Thyroid gland (tissue), 4 donors: ENCODE measurements at regions not wholly inside any gene's neighbourhood (a gene's known extent, or its start where the extent isn't known, plus 50 kb on each side); places are given as distances from the start of the nearest gene placed in this dataset.

Experiments used
- DNase-seq, 2 donors: peaks; one replicate each; pipeline ENCODE4 v3.0.0-alpha.2; 2019
- H3K27ac ChIP-seq, 3 donors: fragments of 200-600 bp; sonication (generic); 1 replicate in 2 of 3; 2 replicates in 1 of 3; pipeline ENCODE4 v1.5.1; 2016 to 2019; ENCODE audit warnings: mild to moderate bottlenecking in 1 of 3, moderate library complexity in 1 of 3
- H3K27me3 ChIP-seq: fragments of 200-600 bp; sonication (generic); one replicate; pipeline ENCODE4 v1.5.1; 2019
- H3K36me3 ChIP-seq, 2 donors: fragments of 200-600 bp; sonication (generic); one replicate each; pipeline ENCODE4 v1.5.1; 2016 to 2019
- H3K4me1 ChIP-seq, 2 donors: fragments of 200-600 bp; sonication (generic); one replicate each; pipeline ENCODE4 v1.5.1; 2017 to 2019
- H3K4me3 ChIP-seq, 3 donors: fragments of 200-600 bp; sonication (generic); replicated peaks in 1 of 3; 1 replicate in 2 of 3; 2 replicates in 1 of 3; pipeline ENCODE4 v1.5.1; 2016; ENCODE audit warnings: mild to moderate bottlenecking in 1 of 3
- H3K9me3 ChIP-seq: fragments of 200-600 bp; sonication (generic); one replicate; pipeline ENCODE4 v1.5.1; 2017
- CTCF ChIP-seq, 6 experiments: fragments of 200-600 bp in 3 of 6; fragments of 450-650 bp in 3 of 6; sonication (generic) in 3 of 6; IDR thresholded peaks; one replicate each; pipeline ENCODE4 v1.5.1; 2016 to 2019; ENCODE audit warnings: antibody characterized with exemption in 6 of 6, mild to moderate bottlenecking in 2 of 6, inconsistent platforms in 1 of 6, moderate library complexity in 1 of 6
- POLR2A ChIP-seq, 2 donors: fragments of 450-650 bp; IDR thresholded peaks; one replicate each; pipeline ENCODE4 v1.6.1; 2017; ENCODE audit warnings: antibody characterized with exemption in 2 of 2, mild to moderate bottlenecking in 2 of 2, moderate library complexity in 1 of 2
- WGBS, 2 donors: methylation state at CpG; one replicate each; pipeline ENCODE4 v1.1.5; 2017; 5-methylcytosine and 5-hydroxymethylcytosine counted together
- intact Hi-C: fragments of 100-400 bp; cut with DNase I; formaldehyde crosslinking; loops from one replicate; pipeline ENCODE4 v1.15.1; 2023

DNA sequence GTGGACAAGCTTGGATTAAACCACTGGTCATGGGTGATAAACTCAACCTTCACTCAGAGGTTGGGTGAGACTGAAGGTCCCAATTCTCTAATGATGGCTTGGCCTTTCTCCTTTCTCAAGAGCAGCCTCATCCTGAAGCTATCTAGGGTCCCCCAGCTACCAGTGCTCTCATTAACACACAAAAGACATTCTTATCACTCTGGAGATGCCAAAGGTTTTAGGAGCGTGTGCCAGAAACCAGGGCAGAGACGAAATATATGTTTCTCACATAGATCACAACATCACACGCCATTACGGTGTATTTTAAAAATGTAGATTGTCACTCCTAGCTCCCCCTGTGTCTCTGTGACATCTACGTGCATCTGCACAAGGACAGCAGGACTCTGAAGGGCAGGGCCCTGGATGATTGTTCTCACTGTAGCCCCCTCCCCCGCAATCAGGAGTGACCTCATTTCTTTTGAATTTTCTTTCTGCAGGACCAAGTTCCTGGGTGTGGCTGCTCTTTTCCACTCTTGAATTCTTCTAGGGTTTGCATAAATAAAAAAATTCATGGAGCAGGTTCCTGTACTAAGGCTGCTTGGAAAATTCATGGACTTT, 311.3 kb downstream of the GADD45G start:
- DNase-seq: peak in 1 of 2 donors; percentile 16
- Histone ChIP-seq H3K36me3 (no peaks in the 10 kb centered on the region), H3K27ac (no peak overlapping the region), H3K27me3 (peaks cover 1% of the 10 kb centered on the region), H3K4me1 (peaks cover 11% of the 10 kb centered on the region in 2 donors), H3K4me3 (no peak overlapping the region), H3K9me3 (no peaks in the 10 kb centered on the region)
- 92 to 95% methylated on average over 6 of the region's 6 CpGs for WGBS, 2 donors
- intact Hi-C loops: no loop called here
- TF ChIP-seq POLR2A (IDR thresholded peaks at IDR 0.05): no peak
- TF ChIP-seq CTCF (IDR thresholded peaks at IDR 0.05): no peak

- WGBS, 2 donors: 99% methylated on average over 7 to 9 of the region's 9 CpGs
- H3K4me1 ChIP-seq: peaks cover 0 to 6% of the 10 kb centered on the region in 2 donors
- no peak overlapping the region for H3K27ac ChIP-seq
- TF ChIP-seq CTCF (IDR thresholded peaks at IDR 0.05) (no peak), POLR2A (IDR thresholded peaks at IDR 0.05) (no peak)
- no peak for DNase-seq
- H3K36me3 ChIP-seq: no peaks in the 10 kb centered on the region
- H3K27me3 ChIP-seq: peaks cover 5% of the 10 kb centered on the region
- no peak overlapping the region for H3K4me3 ChIP-seq
- intact Hi-C loops: no loop called here
- no peaks in the 10 kb centered on the region for H3K9me3 ChIP-seq
Observed at GRCh38 chr9:89917861-89918260, 313.0 kb downstream of the GADD45G start.

DNA sequence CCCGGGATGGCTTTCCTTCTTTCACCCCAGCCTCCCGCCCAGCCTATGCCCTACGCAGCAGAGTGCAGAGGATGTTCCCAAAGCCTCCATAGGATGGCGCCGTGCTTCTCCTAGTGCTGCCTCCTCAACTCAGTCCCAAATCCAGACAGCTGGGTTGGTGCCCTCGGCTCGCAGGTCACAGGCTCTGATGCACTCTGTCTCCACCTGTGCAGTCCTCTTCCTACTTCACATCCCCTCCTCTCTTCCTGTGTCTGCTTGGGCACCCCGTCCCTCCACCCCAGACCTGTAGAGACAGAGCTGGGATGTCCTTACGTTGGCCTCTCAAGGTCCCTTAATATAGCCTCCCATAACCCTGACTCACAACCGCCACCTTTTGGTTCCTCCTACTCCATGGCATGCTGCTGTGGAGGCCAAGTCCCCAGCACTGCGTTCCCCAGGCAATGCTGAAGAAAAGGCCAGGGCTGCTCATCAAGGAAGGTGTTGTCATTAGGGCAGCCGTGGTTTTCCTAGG, 314.4 kb downstream of the GADD45G start:
- intact Hi-C loops: no loop called here
- H3K36me3 ChIP-seq: no peaks in the 10 kb centered on the region
- H3K9me3 ChIP-seq: no peaks in the 10 kb centered on the region
- peak; percentile 42 to 49 for DNase-seq
- no peak overlapping the region for H3K27ac ChIP-seq
- 44 to 56% methylated on average over 12 of the region's 12 CpGs for WGBS, 2 donors
- peaks cover 5% of the 10 kb centered on the region for H3K27me3 ChIP-seq
- peaks cover 0 to 6% of the 10 kb centered on the region in 2 donors for H3K4me1 ChIP-seq
- TF ChIP-seq CTCF (IDR thresholded peaks at IDR 0.05): peak in 3 of 6 experiments; percentile 32 to 49 (median 39)
- no peak for TF ChIP-seq POLR2A (IDR thresholded peaks at IDR 0.05)
- no peak overlapping the region for H3K4me3 ChIP-seq

- peaks cover 0 to 6% of the 10 kb centered on the region in 2 donors for H3K4me1 ChIP-seq
- WGBS, 2 donors: 92 to 95% methylated on average over 5 of the region's 5 CpGs
- intact Hi-C loops: loop anchor here (5.0 to 10.0 kb wide), 2 partner anchors 175 to 318 kb away; no protein-coding TSS in a partner anchor
- TF ChIP-seq CTCF (IDR thresholded peaks at IDR 0.05): no peak
- TF ChIP-seq POLR2A (IDR thresholded peaks at IDR 0.05): no peak
- DNase-seq: no peak
- H3K9me3 ChIP-seq: no peaks in the 10 kb centered on the region
- H3K27ac ChIP-seq: no peak overlapping the region
- H3K4me3 ChIP-seq: no peak overlapping the region
- peaks cover 5% of the 10 kb centered on the region for H3K27me3 ChIP-seq
- H3K36me3 ChIP-seq: no peaks in the 10 kb centered on the region
Observed at GRCh38 chr9:89920131-89920530, 315.3 kb downstream of the GADD45G start.

GRCh38 chr9:89920951-89921350, 316.1 kb downstream of the GADD45G start:
- peaks cover 5% of the 10 kb centered on the region for H3K27me3 ChIP-seq
- DNase-seq: no peak
- intact Hi-C loops: loop anchor here (5.0 to 10.0 kb wide), 2 partner anchors 174 to 319 kb away; no protein-coding TSS in a partner anchor
- H3K4me1 ChIP-seq: peaks cover 0 to 6% of the 10 kb centered on the region in 2 donors
- no peaks in the 10 kb centered on the region for H3K9me3 ChIP-seq
- H3K27ac ChIP-seq: no peak overlapping the region
- TF ChIP-seq POLR2A (IDR thresholded peaks at IDR 0.05) (no peak), CTCF (IDR thresholded peaks at IDR 0.05) (no peak)
- no peaks in the 10 kb centered on the region for H3K36me3 ChIP-seq
- WGBS, 2 donors: 81 to 87% methylated on average over 8 of the region's 8 CpGs
- no peak overlapping the region for H3K4me3 ChIP-seq
